HepG2 (cell line): ENCODE measurements at regions not wholly inside any gene's neighbourhood (a gene's known extent, or its start where the extent isn't known, plus 50 kb on each side); places are given as distances from the start of the nearest gene placed in this dataset.

ENCODE experiments used
- ASH2L ChIP-seq: fragments of 300-600, 200-600 bp; sonication (generic); IDR thresholded peaks from 2 replicates; pipeline ENCODE4 v1.7.0; 2017; ENCODE audit warnings: low read depth, mild to moderate bottlenecking, moderate library complexity, mixed read lengths, low read length; ENCODE audit not compliant: insufficient read length
- HIC2 ChIP-seq: sonication (generic); formaldehyde crosslinking; IDR thresholded peaks from 2 replicates; pipeline ENCODE4 v1.9.0; 2022; ENCODE audit warnings: low read depth, missing genetic modification reagents
- MATR3 ChIP-seq: sonication (generic); formaldehyde crosslinking; IDR thresholded peaks from 2 replicates; pipeline ENCODE4 v1.4.0; 2020; ENCODE audit warnings: missing genetic modification reagents
- POLR2A ChIP-seq, 2 experiments: IDR thresholded peaks; 2 replicates each; pipeline ENCODE4 v1.6.1; 2011; ENCODE audit warnings: low read depth in 2 of 2, low read length in 2 of 2, mild to moderate bottlenecking in 1 of 2, moderate library complexity in 1 of 2; ENCODE audit not compliant: insufficient read depth in 1 of 2
- ZZZ3 ChIP-seq: sonication (generic); formaldehyde crosslinking; IDR thresholded peaks from 2 replicates; pipeline ENCODE4 v1.4.0; 2020; ENCODE audit warnings: missing genetic modification reagents, mild to moderate bottlenecking, borderline replicate concordance

- no peak for TF ChIP-seq ZZZ3
- no peak for TF ChIP-seq MATR3 (CRISPR knock-in tag)
- TF ChIP-seq POLR2A (IDR thresholded peaks at IDR 0.05; ENCODE audit: insufficient read depth in 1 of 2, low read depth in 2 of 2, low read length in 2 of 2) = no peak
- TF ChIP-seq HIC2 (CRISPR knock-in tag) = no peak
- TF ChIP-seq ASH2L = no peak
These were observed 148.7 kb upstream of the CTSO start for GRCh38 chr4:156102411-156102810.
